GM12872 (cell line): ENCODE measurements at regions not wholly inside any gene's neighbourhood (a gene's known extent, or its start where the extent isn't known, plus 50 kb on each side); places are given as distances from the start of the nearest gene placed in this dataset.

Experiments used
- TF ChIP-seq, protein P1 (sequence below): IDR thresholded peaks from 3 replicates; pipeline ENCODE4 v1.5.1; 2011; ENCODE audit warnings: low read depth, mild to moderate bottlenecking, low read length, moderate library complexity; ENCODE audit not compliant: insufficient read depth

- TF ChIP-seq, protein P1, sequence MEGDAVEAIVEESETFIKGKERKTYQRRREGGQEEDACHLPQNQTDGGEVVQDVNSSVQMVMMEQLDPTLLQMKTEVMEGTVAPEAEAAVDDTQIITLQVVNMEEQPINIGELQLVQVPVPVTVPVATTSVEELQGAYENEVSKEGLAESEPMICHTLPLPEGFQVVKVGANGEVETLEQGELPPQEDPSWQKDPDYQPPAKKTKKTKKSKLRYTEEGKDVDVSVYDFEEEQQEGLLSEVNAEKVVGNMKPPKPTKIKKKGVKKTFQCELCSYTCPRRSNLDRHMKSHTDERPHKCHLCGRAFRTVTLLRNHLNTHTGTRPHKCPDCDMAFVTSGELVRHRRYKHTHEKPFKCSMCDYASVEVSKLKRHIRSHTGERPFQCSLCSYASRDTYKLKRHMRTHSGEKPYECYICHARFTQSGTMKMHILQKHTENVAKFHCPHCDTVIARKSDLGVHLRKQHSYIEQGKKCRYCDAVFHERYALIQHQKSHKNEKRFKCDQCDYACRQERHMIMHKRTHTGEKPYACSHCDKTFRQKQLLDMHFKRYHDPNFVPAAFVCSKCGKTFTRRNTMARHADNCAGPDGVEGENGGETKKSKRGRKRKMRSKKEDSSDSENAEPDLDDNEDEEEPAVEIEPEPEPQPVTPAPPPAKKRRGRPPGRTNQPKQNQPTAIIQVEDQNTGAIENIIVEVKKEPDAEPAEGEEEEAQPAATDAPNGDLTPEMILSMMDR: no peak
Measured at GRCh38 chr20:55424968-55425367, 580.4 kb downstream of the CBLN4 start.

GRCh38 chr20:55424476-55424875 is 580.8 kb downstream of the CBLN4 start:
- TF ChIP-seq, protein P1: no peak

DNA sequence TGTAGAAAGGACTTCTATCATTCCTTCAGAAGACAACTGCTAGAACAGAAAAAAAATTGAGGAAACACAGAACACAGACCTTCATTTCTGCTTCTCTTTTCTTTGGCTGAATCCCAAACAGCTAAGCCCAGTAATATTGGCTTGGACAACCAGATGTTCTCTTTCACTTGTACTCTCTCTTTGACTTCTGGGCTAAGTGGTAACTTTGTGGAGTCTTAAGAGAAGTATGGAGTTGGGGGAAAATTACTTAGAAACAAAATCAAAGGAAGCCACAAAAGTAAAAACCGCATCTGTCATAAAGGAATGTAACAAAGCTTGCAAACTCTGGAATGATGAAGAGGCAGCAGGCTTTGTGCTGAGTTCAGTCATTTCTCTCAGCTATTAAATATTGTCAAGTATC is 587.5 kb downstream of the CBLN4 start:
- TF ChIP-seq, protein P1: no peak

DNA sequence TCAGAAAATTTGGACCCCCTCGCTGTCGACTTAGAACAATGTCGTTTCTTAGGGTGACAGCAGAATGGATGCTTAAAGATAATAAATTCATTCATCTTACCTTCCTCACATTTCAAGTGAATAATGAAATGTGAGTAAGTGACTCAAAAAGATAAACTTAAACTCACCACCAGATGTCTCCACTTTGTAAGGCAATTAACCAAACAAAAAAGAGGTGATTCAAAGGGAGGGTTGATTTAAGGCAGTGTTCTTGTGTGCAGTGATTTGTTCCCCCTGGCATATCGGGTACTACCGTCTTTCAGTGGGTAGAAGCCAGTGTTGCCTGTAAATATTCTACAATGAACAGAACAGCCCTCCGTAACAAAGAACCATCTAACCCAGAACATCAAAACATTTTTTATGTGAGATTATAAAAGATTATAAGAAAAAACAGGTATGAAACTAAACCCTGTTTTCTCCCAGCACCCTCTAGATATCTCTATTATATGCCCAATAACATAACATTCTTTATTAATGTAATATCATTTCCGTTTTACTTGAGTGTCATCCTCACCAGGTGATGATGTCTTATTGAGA is 589.7 kb downstream of the CBLN4 start:
- TF ChIP-seq, protein P1: peak; percentile 30; the same call in 2 of the 3 replicates

GRCh38 chr20:55406891-55407290 is 598.4 kb downstream of the CBLN4 start:
- TF ChIP-seq, protein P1: no peak

DNA sequence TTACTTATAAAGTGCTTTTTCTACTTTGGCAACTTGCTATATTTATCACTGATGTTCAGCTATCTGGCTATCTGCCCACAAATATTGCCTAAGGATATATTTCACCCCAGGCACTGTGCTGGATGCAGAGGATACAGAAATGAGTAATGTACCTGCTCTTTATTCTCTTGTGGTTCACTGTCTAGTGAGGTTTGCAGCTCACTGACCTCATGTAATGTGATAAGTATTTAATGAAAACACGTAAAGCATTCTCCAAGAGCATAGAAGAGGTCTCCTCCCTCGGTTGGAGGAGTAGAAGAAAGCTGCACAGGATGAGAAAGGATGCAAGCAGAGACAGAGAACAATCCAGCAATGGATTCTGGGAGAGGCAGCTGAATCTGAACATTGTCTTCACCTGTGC is 610.7 kb downstream of the CBLN4 start:
- TF ChIP-seq, protein P1: no peak

DNA sequence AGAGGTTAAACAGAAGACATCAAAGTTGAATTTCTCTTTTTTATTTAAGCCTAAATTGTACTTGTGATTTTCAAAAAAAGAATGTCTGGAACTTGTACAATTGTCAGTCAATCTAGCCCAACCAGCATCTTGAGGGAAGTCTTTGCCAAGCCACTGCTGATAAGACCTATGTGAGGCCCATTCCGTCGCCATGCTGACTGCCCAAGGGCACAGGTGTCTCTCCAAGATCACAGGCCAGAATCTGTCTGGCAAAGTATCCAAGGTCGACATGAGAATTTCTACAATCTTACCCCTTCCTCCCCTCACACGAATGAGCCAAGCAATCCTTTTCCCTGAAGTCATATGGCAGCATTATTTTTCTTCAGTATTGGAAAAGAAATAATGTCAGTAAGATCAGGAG is 614.5 kb downstream of the CBLN4 start:
- TF ChIP-seq, protein P1: no peak

DNA sequence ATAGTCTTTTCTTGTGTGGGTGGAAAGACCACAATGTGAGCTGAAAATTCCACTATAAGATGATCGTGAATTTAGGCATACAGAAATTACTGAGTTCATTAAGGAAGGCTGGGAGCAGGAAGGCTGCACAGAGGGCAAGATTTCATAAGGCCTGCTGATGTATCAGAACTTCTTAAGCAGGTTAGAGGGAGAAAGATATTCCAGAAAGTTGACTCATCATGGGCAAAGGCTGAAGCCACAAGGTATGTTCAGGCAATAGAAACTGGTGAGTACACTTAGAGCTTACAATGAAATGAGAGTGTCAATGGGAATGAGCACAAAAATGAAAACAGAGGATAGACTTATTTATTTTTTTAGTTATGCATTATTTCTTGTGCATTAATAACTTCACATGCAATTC is 618.6 kb downstream of the CBLN4 start:
- TF ChIP-seq, protein P1: no peak
